ENCODE measurements at regions not wholly inside any gene's neighbourhood (a gene's known extent, or its start where the extent isn't known, plus 50 kb on each side); places are given as distances from the start of the nearest gene placed in this dataset.
"Not testable (repeated sequence)": the region's sequence is repeated elsewhere in the genome, so short reads cannot be mapped to it uniquely, and the experiment has no call there.

GRCh38 chr6:71007298-71007697 is 50.4 kb upstream of the B3GAT2 start:
- DNase-seq: not testable (repeated sequence)

GRCh38 chr6:71011871-71012371 is 55.1 kb upstream of the B3GAT2 start:
- no peak for DNase-seq

- peak; percentile 64 for DNase-seq
These were observed 56.1 kb upstream of the B3GAT2 start for GRCh38 chr6:71012866-71013469.

- DNase-seq: no peak
These were observed 58.5 kb upstream of the B3GAT2 start for GRCh38 chr6:71015392-71015791.

GRCh38 chr6:71028236-71028876 is 71.5 kb upstream of the B3GAT2 start:
- no peak for DNase-seq

GRCh38 chr6:71028877-71029252 is 72.0 kb upstream of the B3GAT2 start:
- DNase-seq: no peak

- no peak for DNase-seq
These were observed 72.7 kb upstream of the B3GAT2 start for GRCh38 chr6:71029555-71029954.

- DNase-seq: peak; percentile 14
These were observed 75.1 kb upstream of the B3GAT2 start for GRCh38 chr6:71031912-71032311.

- no peak for DNase-seq
These were observed 76.3 kb upstream of the B3GAT2 start for GRCh38 chr6:71033171-71033570.

GRCh38 chr6:71033890-71034289 is 77.0 kb upstream of the B3GAT2 start:
- DNase-seq: no peak

GRCh38 chr6:71034563-71035345 is 77.9 kb upstream of the B3GAT2 start:
- DNase-seq: no peak

- DNase-seq: no peak
These were observed 79.0 kb upstream of the B3GAT2 start for GRCh38 chr6:71035871-71036270.

GRCh38 chr6:71038711-71039344 is 82.0 kb upstream of the B3GAT2 start:
- DNase-seq: no peak

GRCh38 chr6:71040043-71040442 is 83.2 kb upstream of the B3GAT2 start:
- no peak for DNase-seq

- DNase-seq: no peak
These were observed 84.0 kb upstream of the B3GAT2 start for GRCh38 chr6:71040841-71041240.

GRCh38 chr6:71043902-71044301 is 87.0 kb upstream of the B3GAT2 start:
- peak; percentile 51 for DNase-seq

- no peak for DNase-seq
These were observed 87.9 kb upstream of the B3GAT2 start for GRCh38 chr6:71044753-71045152.

- DNase-seq: no peak
These were observed 88.4 kb upstream of the B3GAT2 start for GRCh38 chr6:71045296-71045695.

GRCh38 chr6:71047417-71047816 is 90.6 kb upstream of the B3GAT2 start:
- no peak for DNase-seq

- no peak for DNase-seq
These were observed 91.7 kb upstream of the B3GAT2 start for GRCh38 chr6:71048320-71049164.

GRCh38 chr6:71049198-71049770 is 92.4 kb upstream of the B3GAT2 start:
- DNase-seq: no peak

- no peak for DNase-seq
These were observed 96.6 kb upstream of the B3GAT2 start for GRCh38 chr6:71053475-71053874.

All from HCEC 1CT (cell line).